Activated CD8-positive, alpha-beta T cell treated with anti-CD3 and anti-CD28 coated beads for 36 hours (primary cell): ENCODE measurements at regions not wholly inside any gene's neighbourhood (a gene's known extent, or its start where the extent isn't known, plus 50 kb on each side); places are given as distances from the start of the nearest gene placed in this dataset.
"Not testable (repeated sequence)": the region's sequence is repeated elsewhere in the genome, so short reads cannot be mapped to it uniquely, and the experiment has no call there.

Experiments
- ATAC-seq: fragments of 200-7000 bp; cut with Tn5 transposase; one replicate; pipeline ENCODE4 v1.10.0; 2021; ENCODE audit warnings: mild to moderate bottlenecking, moderate library complexity
- CTCF ChIA-PET: fragments of 350-600 bp; sonication (Branson Sonifier 250); formaldehyde crosslinking; loops from one replicate; lab custom pipeline; 2021; ENCODE audit warnings: antibody characterized with exemption; lab: Charles Lee
- POLR2A ChIA-PET: fragments of 350-600 bp; sonication (Branson Sonifier 250); formaldehyde crosslinking; loops from one replicate; lab custom pipeline; 2021; ENCODE audit warnings: antibody characterized with exemption; lab: Charles Lee
- DNase-seq: peaks from one replicate; pipeline ENCODE4 v3.0.0-alpha.2; 2020
- H3K27ac Mint-ChIP-seq: one replicate; pipeline ENCODE4 v1.8.0; 2021; ENCODE audit warnings: mild to moderate bottlenecking, mixed read lengths
- H3K27me3 Mint-ChIP-seq: one replicate; pipeline ENCODE4 v1.8.0; 2021; ENCODE audit warnings: mixed read lengths
- H3K36me3 Mint-ChIP-seq: one replicate; pipeline ENCODE4 v1.8.0; 2021; ENCODE audit warnings: low read depth, mixed read lengths
- H3K4me1 Mint-ChIP-seq: one replicate; pipeline ENCODE4 v1.8.0; 2021; ENCODE audit warnings: low read depth, mixed read lengths
- H3K4me3 Mint-ChIP-seq: one replicate; pipeline ENCODE4 v1.8.0; 2021; ENCODE audit warnings: mild to moderate bottlenecking, moderate library complexity, mixed read lengths
- H3K9me3 Mint-ChIP-seq: one replicate; pipeline ENCODE4 v1.8.0; 2021; ENCODE audit warnings: mixed read lengths
- intact Hi-C: fragments of 100-400 bp; cut with micrococcal nuclease; formaldehyde crosslinking; loops from one replicate; pipeline ENCODE4 v1.10.0; 2022
- TF ChIP-seq, protein P1 (sequence below): fragments of 200-600 bp; IDR thresholded peaks from one replicate; pipeline ENCODE4 v1.8.0; 2022; ENCODE audit warnings: antibody characterized with exemption, mild to moderate bottlenecking

- no peak for ATAC-seq
- ChIA-PET CTCF (interaction anchor here (0.9 to 1.6 kb wide), 7 partner anchors 8 to 59 kb away, joined by 3 to 5 read pairs (median 4); no protein-coding TSS in a partner anchor), POLR2A (interaction anchor here (0.7 to 2.1 kb wide), 19 partner anchors 9 to 314 kb away, joined by 3 to 13 read pairs (median 4); partner anchors contain the start of gene TAB2)
- Mint-ChIP-seq H3K36me3 (peaks cover 35% of the 10 kb centered on the region), H3K27ac (peak overlapping the region; percentile 97), H3K27me3 (no peaks in the 10 kb centered on the region), H3K9me3 (peaks cover 13% of the 10 kb centered on the region), H3K4me1 (peaks cover 48% of the 10 kb centered on the region), H3K4me3 (peak overlapping the region; percentile 56)
- TF ChIP-seq, protein P1, sequence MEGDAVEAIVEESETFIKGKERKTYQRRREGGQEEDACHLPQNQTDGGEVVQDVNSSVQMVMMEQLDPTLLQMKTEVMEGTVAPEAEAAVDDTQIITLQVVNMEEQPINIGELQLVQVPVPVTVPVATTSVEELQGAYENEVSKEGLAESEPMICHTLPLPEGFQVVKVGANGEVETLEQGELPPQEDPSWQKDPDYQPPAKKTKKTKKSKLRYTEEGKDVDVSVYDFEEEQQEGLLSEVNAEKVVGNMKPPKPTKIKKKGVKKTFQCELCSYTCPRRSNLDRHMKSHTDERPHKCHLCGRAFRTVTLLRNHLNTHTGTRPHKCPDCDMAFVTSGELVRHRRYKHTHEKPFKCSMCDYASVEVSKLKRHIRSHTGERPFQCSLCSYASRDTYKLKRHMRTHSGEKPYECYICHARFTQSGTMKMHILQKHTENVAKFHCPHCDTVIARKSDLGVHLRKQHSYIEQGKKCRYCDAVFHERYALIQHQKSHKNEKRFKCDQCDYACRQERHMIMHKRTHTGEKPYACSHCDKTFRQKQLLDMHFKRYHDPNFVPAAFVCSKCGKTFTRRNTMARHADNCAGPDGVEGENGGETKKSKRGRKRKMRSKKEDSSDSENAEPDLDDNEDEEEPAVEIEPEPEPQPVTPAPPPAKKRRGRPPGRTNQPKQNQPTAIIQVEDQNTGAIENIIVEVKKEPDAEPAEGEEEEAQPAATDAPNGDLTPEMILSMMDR, result no peak
- no peak for DNase-seq
- intact Hi-C loops, result loop anchor here (1.0 to 5.0 kb wide), 4 partner anchors 42 to 179 kb away; no protein-coding TSS in a partner anchor
Observed at GRCh38 chr6:149139782-149140136, 177.8 kb upstream of the TAB2 start.

GRCh38 chr6:149140137-149140909, 177.2 kb upstream of the TAB2 start:
- H3K9me3 Mint-ChIP-seq, result peaks cover 13% of the 10 kb centered on the region

GRCh38 chr6:149140910-149141290, 176.6 kb upstream of the TAB2 start:
- POLR2A ChIA-PET, result interaction anchor here (0.6 to 2.1 kb wide), 12 partner anchors 9 to 176 kb away, joined by 3 to 13 read pairs (median 6); partner anchors contain the start of gene TAB2
- CTCF ChIA-PET, result no interaction called here
- peak; percentile 73 for ATAC-seq
- Mint-ChIP-seq H3K4me3 (peak overlapping the region; percentile 56), H3K4me1 (peaks cover 52% of the 10 kb centered on the region), H3K9me3 (peaks cover 18% of the 10 kb centered on the region), H3K36me3 (peaks cover 39% of the 10 kb centered on the region), H3K27ac (peak overlapping the region; percentile 97), H3K27me3 (no peaks in the 10 kb centered on the region)
- no peak for DNase-seq
- TF ChIP-seq, protein P1, result no peak
- intact Hi-C loops, result loop anchor here (1.0 to 5.0 kb wide), 4 partner anchors 44 to 178 kb away; no protein-coding TSS in a partner anchor

More at GRCh38 chr6:149140137-149140909, 177.2 kb upstream of the TAB2 start:
- peak; percentile 85 for ATAC-seq
- Mint-ChIP-seq H3K4me1 (peaks cover 48% of the 10 kb centered on the region), H3K27ac (peak overlapping the region; percentile 97), H3K27me3 (no peaks in the 10 kb centered on the region), H3K36me3 (peaks cover 35% of the 10 kb centered on the region), H3K4me3 (peak overlapping the region; percentile 56)
- peak; percentile 85 for DNase-seq
- POLR2A ChIA-PET, result interaction anchor here (0.7 to 2.1 kb wide), 20 partner anchors 9 to 313 kb away, joined by 3 to 13 read pairs (median 4); partner anchors contain the start of gene TAB2
- TF ChIP-seq, protein P1, result no peak
- intact Hi-C loops, result loop anchor here (1.0 to 5.0 kb wide), 4 partner anchors 43 to 178 kb away; no protein-coding TSS in a partner anchor
- CTCF ChIA-PET, result interaction anchor here (0.9 to 1.6 kb wide), 7 partner anchors 9 to 60 kb away, joined by 3 to 5 read pairs (median 4); no protein-coding TSS in a partner anchor

DNA sequence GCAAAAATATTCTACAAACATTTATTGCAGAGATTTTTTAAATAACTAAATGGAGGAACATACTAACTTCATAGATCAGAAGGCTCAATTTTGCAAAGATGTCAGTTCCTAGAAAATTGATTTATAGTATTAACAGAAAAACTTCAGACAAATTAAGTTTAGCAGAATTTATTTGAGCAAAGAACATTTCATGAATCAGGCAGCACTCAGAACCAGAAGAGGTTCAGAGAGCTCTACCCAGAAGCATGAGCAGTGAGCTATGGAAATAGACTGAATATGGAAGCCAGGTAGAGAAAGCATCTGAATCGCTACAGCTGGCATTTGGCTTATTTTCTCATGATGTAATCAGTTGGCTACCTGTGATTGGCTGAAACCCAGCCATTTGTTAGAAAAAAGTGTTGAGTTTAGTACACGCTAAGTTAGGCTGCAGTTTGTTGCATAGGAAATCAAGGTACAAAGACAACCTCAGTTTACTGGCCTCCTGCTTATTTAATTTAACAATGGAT, 174.5 kb upstream of the TAB2 start:
- Mint-ChIP-seq H3K4me1 (peaks cover 65% of the 10 kb centered on the region), H3K9me3 (peaks cover 24% of the 10 kb centered on the region), H3K4me3 (no peak overlapping the region), H3K27me3 (no peaks in the 10 kb centered on the region), H3K36me3 (peaks cover 47% of the 10 kb centered on the region), H3K27ac (peak overlapping the region; percentile 34)
- TF ChIP-seq, protein P1, result no peak
- ATAC-seq (no peak), DNase-seq (no peak)
- POLR2A ChIA-PET, result no interaction called here
- CTCF ChIA-PET, result no interaction called here
- intact Hi-C loops, result loop anchor here (5.0 kb wide), 1 partner anchor 46 kb away; no protein-coding TSS in a partner anchor

- Mint-ChIP-seq H3K36me3 (peaks cover 54% of the 10 kb centered on the region), H3K4me1 (peaks cover 69% of the 10 kb centered on the region), H3K9me3 (peaks cover 29% of the 10 kb centered on the region)
- H3K4me3 Mint-ChIP-seq, ATAC-seq, H3K27ac Mint-ChIP-seq, POLR2A ChIA-PET, DNase-seq, H3K27me3 Mint-ChIP-seq: not testable (repeated sequence)
- CTCF ChIA-PET, result interaction anchor here (0.8 kb wide), 1 partner anchor 115 kb away, joined by 3 read pairs; no protein-coding TSS in a partner anchor
- intact Hi-C loops, result loop anchor here (5.0 kb wide), 1 partner anchor 113 kb away; no protein-coding TSS in a partner anchor
Observed at GRCh38 chr6:149145800-149146199, 171.7 kb upstream of the TAB2 start.
